ENCODE measurements at regions not wholly inside any gene's neighbourhood (a gene's known extent, or its start where the extent isn't known, plus 50 kb on each side); places are given as distances from the start of the nearest gene placed in this dataset.

- no peaks in the 10 kb centered on the region for H3K27me3 ChIP-seq (replicated peaks; ENCODE audit: control insufficient read depth, insufficient read depth, low read length)
- TF ChIP-seq CTCF (IDR thresholded peaks at IDR 0.05; ENCODE audit: insufficient read depth in 1 of 2, low read depth in 1 of 2, low read length in 1 of 2, severe bottlenecking in 1 of 2, unreplicated experiment in 1 of 2) = no peak
- ChIA-PET POLR2A (no interaction called here), CTCF (no interaction called here)
- Mint-ChIP-seq H3K27ac (ENCODE audit: unreplicated experiment) (no peak overlapping the region), H3K36me3 (ENCODE audit: insufficient read depth, unreplicated experiment) (no peaks in the 10 kb centered on the region), H3K4me3 (ENCODE audit: unreplicated experiment) (no peak overlapping the region), H3K27me3 (ENCODE audit: insufficient read depth, unreplicated experiment) (no peaks in the 10 kb centered on the region), H3K4me1 (ENCODE audit: low read depth, unreplicated experiment) (peaks cover 4% of the 10 kb centered on the region), H3K9me3 (ENCODE audit: unreplicated experiment) (peaks cover 8% of the 10 kb centered on the region)
- no peak for DNase-seq
- no peak overlapping the region for H3K4me3 ChIP-seq (ENCODE audit: low read depth, low read length)
- BruUV-seq (replicated peaks) = no TSS peak
- no peaks in the 10 kb centered on the region for H3K9me3 ChIP-seq
- no peaks in the 10 kb centered on the region for H3K4me1 ChIP-seq
- no peaks in the 10 kb centered on the region for H3K36me3 ChIP-seq (ENCODE audit: control insufficient read depth, insufficient read depth, low read length)
- intact Hi-C loops (cut with micrococcal nuclease; ENCODE audit: unreplicated experiment) = no loop called here
These were observed 469.5 kb downstream of the VRK1 start for GRCh38 chr14:97266653-97267052.

DNA sequence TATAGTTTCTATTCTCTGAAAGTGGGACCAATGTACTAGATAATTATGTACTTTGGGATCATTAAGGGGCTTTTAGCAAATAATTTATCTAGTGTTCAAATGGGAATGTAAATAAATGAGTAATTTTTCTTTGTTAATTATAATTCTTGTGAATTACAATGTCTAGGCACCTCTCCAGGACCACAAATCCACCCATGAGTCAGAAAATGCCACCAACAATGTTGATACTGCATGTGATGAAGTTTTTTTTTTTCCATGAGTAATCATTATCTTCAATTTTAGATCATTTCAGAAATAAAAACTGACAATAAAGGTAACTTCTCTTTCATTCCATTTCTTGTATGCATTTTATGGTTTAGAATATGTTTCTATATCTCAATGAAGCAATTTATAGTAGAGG, 470.3 kb downstream of the VRK1 start:
- intact Hi-C loops (cut with micrococcal nuclease; ENCODE audit: unreplicated experiment) = no loop called here
- no peaks in the 10 kb centered on the region for H3K9me3 Mint-ChIP-seq (ENCODE audit: unreplicated experiment)
- Histone ChIP-seq H3K27me3 (replicated peaks; ENCODE audit: control insufficient read depth, insufficient read depth, low read length) (no peaks in the 10 kb centered on the region), H3K9me3 (no peaks in the 10 kb centered on the region), H3K4me3 (ENCODE audit: low read depth, low read length) (no peak overlapping the region), H3K36me3 (ENCODE audit: control insufficient read depth, insufficient read depth, low read length) (no peaks in the 10 kb centered on the region), H3K4me1 (no peaks in the 10 kb centered on the region)
- H3K4me1 Mint-ChIP-seq (ENCODE audit: low read depth, unreplicated experiment) = peaks cover 4% of the 10 kb centered on the region
- H3K27ac Mint-ChIP-seq (ENCODE audit: unreplicated experiment) = no peak overlapping the region
- ChIA-PET CTCF (no interaction called here), POLR2A (no interaction called here)
- BruUV-seq (replicated peaks) = no TSS peak
- H3K36me3 Mint-ChIP-seq (ENCODE audit: insufficient read depth, unreplicated experiment) = no peaks in the 10 kb centered on the region
- no peak overlapping the region for H3K4me3 Mint-ChIP-seq (ENCODE audit: unreplicated experiment)
- no peak for DNase-seq
- no peaks in the 10 kb centered on the region for H3K27me3 Mint-ChIP-seq (ENCODE audit: insufficient read depth, unreplicated experiment)
- TF ChIP-seq CTCF (IDR thresholded peaks at IDR 0.05; ENCODE audit: insufficient read depth in 1 of 2, low read depth in 1 of 2, low read length in 1 of 2, severe bottlenecking in 1 of 2, unreplicated experiment in 1 of 2) = no peak

DNA sequence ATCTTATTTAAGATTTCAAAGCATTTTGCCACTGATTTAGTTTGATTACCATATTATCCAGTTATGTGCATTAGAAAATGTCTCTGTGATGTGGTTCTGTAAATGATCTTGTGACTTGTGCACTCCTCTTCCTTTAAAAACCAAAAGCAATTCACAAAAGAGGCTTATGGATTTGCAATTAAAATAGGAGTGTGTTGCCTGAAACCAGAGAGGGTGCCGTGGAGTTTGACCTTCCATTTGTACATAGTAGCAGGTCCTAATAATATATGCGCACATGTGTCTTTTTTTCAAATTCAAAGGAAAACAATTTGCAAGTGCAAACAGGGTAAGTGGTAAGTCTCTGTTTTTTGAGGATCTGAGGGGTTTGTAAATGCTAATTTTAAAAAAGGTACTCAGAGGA, 470.9 kb downstream of the VRK1 start:
- no TSS peak for BruUV-seq (replicated peaks)
- ChIA-PET CTCF (no interaction called here), POLR2A (no interaction called here)

More for the DNA sequence above, 470.9 kb downstream of the VRK1 start:
- no peak overlapping the region for H3K4me3 ChIP-seq (ENCODE audit: low read depth, low read length)
- no peaks in the 10 kb centered on the region for H3K9me3 ChIP-seq
- Mint-ChIP-seq H3K27ac (ENCODE audit: unreplicated experiment) (no peak overlapping the region), H3K36me3 (ENCODE audit: insufficient read depth, unreplicated experiment) (no peaks in the 10 kb centered on the region), H3K4me3 (ENCODE audit: unreplicated experiment) (no peak overlapping the region), H3K4me1 (ENCODE audit: low read depth, unreplicated experiment) (peaks cover 4% of the 10 kb centered on the region), H3K9me3 (ENCODE audit: unreplicated experiment) (no peaks in the 10 kb centered on the region), H3K27me3 (ENCODE audit: insufficient read depth, unreplicated experiment) (no peaks in the 10 kb centered on the region)
- intact Hi-C loops (cut with micrococcal nuclease; ENCODE audit: unreplicated experiment) = no loop called here
- no peaks in the 10 kb centered on the region for H3K4me1 ChIP-seq
- no peak for TF ChIP-seq CTCF (IDR thresholded peaks at IDR 0.05; ENCODE audit: insufficient read depth in 1 of 2, low read depth in 1 of 2, low read length in 1 of 2, severe bottlenecking in 1 of 2, unreplicated experiment in 1 of 2)
- H3K27me3 ChIP-seq (replicated peaks; ENCODE audit: control insufficient read depth, insufficient read depth, low read length) = no peaks in the 10 kb centered on the region
- no peak for DNase-seq
- H3K36me3 ChIP-seq (ENCODE audit: control insufficient read depth, insufficient read depth, low read length) = no peaks in the 10 kb centered on the region

All from Caco-2 (cell line).